GM12864 (cell line): ENCODE measurements at regions not wholly inside any gene's neighbourhood (a gene's known extent, or its start where the extent isn't known, plus 50 kb on each side); places are given as distances from the start of the nearest gene placed in this dataset.
"Not testable (repeated sequence)": the region's sequence is repeated elsewhere in the genome, so short reads cannot be mapped to it uniquely, and the experiment has no call there.

Experiments
- DNase-seq: peaks from one replicate; pipeline ENCODE4 v3.0.0-alpha.2; 2011; ENCODE audit warnings: low read depth
- H3K4me3 ChIP-seq: 2 replicates; pipeline ENCODE4 v1.5.1; 2011; ENCODE audit warnings: mild to moderate bottlenecking, low read depth, low read length, control low read depth
- CTCF ChIP-seq: IDR thresholded peaks from 2 replicates; pipeline ENCODE4 v1.5.1; 2011; ENCODE audit warnings: low read depth, mild to moderate bottlenecking, moderate library complexity, low read length, control low read depth, inconsistent platforms; ENCODE audit errors: missing control alignments

DNA sequence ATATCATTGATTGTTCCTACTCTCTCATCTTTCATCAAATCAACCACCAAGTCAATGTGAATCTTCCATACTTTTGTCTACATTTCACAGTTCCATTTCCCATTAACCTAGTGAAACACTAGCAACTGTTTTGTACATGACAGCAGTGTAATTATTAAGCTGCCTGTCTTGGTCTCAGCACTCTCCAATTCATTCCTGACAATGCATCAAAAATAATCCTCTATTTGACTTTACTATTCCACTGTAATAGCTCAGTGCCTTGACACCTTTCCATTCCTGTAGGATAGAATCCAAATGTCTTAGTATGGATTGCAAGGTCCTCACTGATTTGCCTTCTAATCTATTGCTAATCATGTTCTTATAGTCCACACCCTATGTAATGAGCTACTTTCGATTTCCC lies 2405.8 kb downstream of the PCDH7 start:
- TF ChIP-seq CTCF: no peak
- no peak for DNase-seq
- no peak overlapping the region for H3K4me3 ChIP-seq

GRCh38 chr4:33130662-33131061 lies 2410.5 kb downstream of the PCDH7 start:
- not testable (repeated sequence) for DNase-seq, H3K4me3 ChIP-seq

DNA sequence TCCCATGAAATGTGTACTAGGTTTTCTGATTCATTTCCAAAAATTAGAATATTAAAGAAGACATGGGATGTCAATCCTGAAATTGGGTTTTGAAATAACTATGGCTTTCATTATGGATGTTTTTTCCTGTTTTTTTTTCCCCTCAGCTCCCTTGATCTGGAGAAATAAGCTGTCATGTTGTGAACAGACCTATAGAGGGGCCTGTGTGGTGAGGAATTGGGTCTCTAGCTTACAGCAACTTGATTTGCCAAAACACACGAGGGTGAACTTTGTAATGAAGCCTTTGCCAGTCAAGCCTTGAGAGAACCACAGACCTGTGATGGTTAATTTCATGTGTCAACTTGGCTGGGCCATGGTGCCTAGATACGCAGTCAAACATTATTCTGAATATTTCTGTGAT lies 2413.6 kb downstream of the PCDH7 start:
- DNase-seq: no peak
- TF ChIP-seq CTCF: no peak
- H3K4me3 ChIP-seq: no peak overlapping the region

DNA sequence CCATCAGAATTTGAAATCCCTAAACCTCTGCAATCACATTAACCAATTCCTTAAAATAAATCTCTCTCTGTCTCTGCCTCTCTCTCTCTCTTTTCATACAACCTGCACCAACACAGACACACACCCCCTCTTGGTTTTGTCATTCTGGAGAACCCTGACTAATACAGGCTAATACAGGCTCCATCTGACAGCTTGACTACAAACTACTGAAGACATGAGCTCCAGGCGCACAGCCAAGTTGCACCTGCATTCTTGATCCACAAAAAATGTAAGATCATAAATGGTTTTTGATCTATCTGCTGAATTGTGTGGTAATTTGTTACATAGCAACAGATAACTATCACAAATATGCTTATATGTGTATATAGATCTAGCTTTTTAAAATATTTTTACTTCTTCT lies 2414.2 kb downstream of the PCDH7 start:
- no peak for TF ChIP-seq CTCF
- H3K4me3 ChIP-seq: no peak overlapping the region
- no peak for DNase-seq

DNA sequence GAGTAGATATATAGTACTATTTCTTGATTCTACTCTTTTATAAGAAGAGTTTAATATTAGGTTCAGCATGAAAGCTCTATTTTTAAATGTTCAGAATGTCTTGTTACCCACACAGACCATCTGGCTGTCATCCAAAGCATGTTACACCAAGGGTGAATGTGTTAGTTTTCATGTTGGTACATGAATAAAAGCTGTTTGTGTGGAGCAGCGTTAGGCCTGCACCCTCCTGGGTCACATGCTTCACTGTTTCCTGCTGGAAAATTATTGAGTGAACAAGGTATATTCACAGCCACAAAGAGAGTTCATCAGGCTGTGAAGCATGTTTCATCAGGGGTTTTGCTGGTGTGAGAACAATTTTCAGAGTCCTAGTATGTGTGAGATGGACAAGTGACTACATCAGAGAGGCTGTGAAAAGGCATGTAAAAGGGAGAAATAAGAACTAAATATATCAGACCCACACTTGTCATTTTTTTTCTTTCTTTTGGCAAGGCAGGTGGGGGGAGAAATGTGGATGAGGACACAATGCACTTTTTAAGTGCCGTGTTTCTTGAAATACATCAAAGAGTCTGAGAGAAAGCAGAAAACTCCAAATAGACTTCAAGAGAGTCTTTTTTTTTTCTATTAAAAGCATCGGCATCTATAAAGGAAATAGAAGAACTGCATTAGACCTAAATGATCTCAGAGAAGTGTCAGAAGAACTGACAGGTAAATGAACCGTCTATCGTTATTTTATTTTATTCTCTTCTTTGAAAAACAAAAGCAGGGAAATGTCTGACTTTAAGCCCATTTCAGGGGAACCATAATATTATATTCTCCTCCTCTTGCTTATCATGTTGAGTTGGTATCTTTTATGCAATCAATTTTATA lies 2429.7 kb downstream of the PCDH7 start:
- DNase-seq: no peak
- H3K4me3 ChIP-seq: no peak overlapping the region
- TF ChIP-seq CTCF: no peak

DNA sequence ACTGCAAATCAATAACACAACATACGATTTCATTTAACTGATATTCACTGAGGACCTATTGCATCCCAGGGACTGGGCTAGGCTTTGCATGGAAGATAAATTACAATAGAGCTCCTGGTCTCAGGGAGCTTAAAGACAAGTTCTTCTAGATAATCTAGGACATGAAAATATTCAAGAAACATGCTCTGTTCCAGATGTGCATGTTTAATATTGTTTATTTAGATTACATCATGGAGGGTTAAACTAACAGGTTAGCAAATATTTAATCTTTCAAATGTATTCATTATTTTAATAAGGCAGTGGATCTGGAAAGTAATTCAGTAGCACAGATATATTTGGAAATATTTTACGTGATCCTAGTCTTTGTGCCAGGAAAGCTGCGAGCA lies 2430.3 kb downstream of the PCDH7 start:
- no peak for TF ChIP-seq CTCF
- no peak overlapping the region for H3K4me3 ChIP-seq
- no peak for DNase-seq

DNA sequence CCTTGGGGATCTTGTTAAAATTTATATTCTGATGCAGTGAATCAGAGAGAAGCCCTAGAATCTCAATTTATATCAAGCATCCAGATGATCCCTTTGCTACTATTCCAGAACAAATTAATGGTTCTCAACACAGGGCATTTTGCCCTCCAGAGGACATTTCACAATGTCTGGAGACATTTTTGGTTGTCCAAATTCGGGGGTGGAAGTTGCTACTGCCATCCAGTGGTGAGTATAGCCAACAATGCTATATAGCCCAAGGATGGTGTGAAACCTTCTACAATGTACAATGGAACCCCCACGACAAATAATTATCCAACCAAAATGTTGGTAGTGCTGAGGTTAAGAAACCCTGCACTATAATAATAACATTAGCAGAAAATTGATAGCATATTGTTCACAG lies 2440.0 kb downstream of the PCDH7 start:
- TF ChIP-seq CTCF: peak; percentile 5
- no peak for DNase-seq
- no peak overlapping the region for H3K4me3 ChIP-seq
